Left ventricle myocardium inferior (tissue), 1 donor: ENCODE measurements at regions not wholly inside any gene's neighbourhood (a gene's known extent, or its start where the extent isn't known, plus 50 kb on each side); places are given as distances from the start of the nearest gene placed in this dataset.

Source experiments
- DNase-seq: peaks from one replicate; pipeline ENCODE4 v3.0.0-alpha.2; 2020
- H3K27ac ChIP-seq: fragments of 200-600 bp; replicated peaks from 2 replicates; pipeline ENCODE4 v1.8.0; 2021
- H3K27me3 ChIP-seq: fragments of 200-600 bp; 2 replicates; pipeline ENCODE4 v1.8.0; 2021; ENCODE audit warnings: low read depth
- H3K36me3 ChIP-seq: fragments of 200-600 bp; 2 replicates; pipeline ENCODE4 v1.8.0; 2021
- H3K4me1 ChIP-seq: fragments of 200-600 bp; 2 replicates; pipeline ENCODE4 v1.8.0; 2021
- H3K4me3 ChIP-seq: fragments of 200-600 bp; 2 replicates; pipeline ENCODE4 v1.8.0; 2021; ENCODE audit warnings: mild to moderate bottlenecking, moderate library complexity
- H3K9me3 ChIP-seq: fragments of 200-600 bp; replicated peaks from 2 replicates; pipeline ENCODE4 v1.8.0; 2021
- CTCF ChIP-seq: fragments of 200-600 bp; IDR thresholded peaks from 2 replicates; pipeline ENCODE4 v1.8.0; 2021; ENCODE audit warnings: antibody characterized with exemption, mild to moderate bottlenecking, borderline replicate concordance
- intact Hi-C: fragments of 100-400 bp; cut with micrococcal nuclease; formaldehyde crosslinking; loops from one replicate; pipeline ENCODE4 v1.11.0; 2022
- donor health status: DM: no; HTN: yes; CAD: no; lungs with severe emphysema.

DNA sequence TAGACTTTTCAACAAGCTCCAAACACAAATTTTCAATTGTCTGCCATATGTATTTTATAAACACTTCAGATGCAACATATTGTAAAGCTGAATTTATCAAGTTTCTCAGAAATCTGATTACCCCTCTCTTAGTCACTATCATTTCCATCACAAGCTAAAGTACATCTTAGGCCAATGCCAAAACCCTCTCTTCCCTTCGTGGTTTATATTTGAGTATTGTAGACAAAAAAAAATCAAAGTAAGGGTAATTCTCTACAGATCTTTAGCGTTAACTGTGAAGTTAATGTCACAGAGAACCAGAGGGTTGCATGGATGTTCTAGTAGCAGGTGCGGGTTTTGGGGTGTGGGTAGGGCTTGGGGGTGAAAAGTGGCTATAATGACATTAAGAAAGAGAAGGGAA lies 387.7 kb upstream of the PTGER4 start:
- no peak for DNase-seq
- H3K27me3 ChIP-seq, result no peaks in the 10 kb centered on the region
- TF ChIP-seq CTCF, result no peak
- H3K4me3 ChIP-seq, result no peak overlapping the region
- intact Hi-C loops, result no loop called here
- no peaks in the 10 kb centered on the region for H3K9me3 ChIP-seq
- no peaks in the 10 kb centered on the region for H3K36me3 ChIP-seq
- H3K27ac ChIP-seq, result no peak overlapping the region
- H3K4me1 ChIP-seq, result no peaks in the 10 kb centered on the region

- Histone ChIP-seq H3K4me1 (no peaks in the 10 kb centered on the region), H3K27ac (no peak overlapping the region), H3K36me3 (no peaks in the 10 kb centered on the region), H3K9me3 (no peaks in the 10 kb centered on the region), H3K4me3 (no peak overlapping the region), H3K27me3 (no peaks in the 10 kb centered on the region)
- DNase-seq, result no peak
- intact Hi-C loops, result no loop called here
- no peak for TF ChIP-seq CTCF
These were observed 388.4 kb upstream of the PTGER4 start for GRCh38 chr5:40291338-40291737.

- TF ChIP-seq CTCF, result no peak
These were observed 390.8 kb upstream of the PTGER4 start for GRCh38 chr5:40288800-40289485.

DNA sequence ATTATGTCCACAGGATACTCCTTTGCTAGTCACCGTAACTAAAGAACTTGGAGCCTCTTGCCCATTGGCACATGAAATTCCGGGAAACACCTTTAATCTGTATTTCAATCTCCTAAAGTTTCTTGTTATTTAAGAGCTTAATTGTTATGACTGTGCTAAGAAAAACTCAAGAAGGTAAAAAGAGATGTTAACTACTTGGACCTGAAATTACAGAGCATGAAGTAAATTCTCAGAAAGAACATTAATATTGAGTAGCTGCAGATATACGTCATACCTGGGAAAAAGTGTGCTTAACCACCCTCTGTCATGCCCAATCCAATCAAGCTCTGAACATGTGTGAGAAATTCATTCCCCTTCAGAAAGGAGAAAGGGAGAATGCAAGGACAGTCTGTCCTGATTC lies 394.9 kb upstream of the PTGER4 start:
- H3K27me3 ChIP-seq, result no peaks in the 10 kb centered on the region
- intact Hi-C loops, result no loop called here
- H3K4me3 ChIP-seq, result no peak overlapping the region
- H3K27ac ChIP-seq, result no peak overlapping the region
- H3K36me3 ChIP-seq, result no peaks in the 10 kb centered on the region
- TF ChIP-seq CTCF, result no peak
- no peaks in the 10 kb centered on the region for H3K9me3 ChIP-seq
- DNase-seq, result no peak
- H3K4me1 ChIP-seq, result no peaks in the 10 kb centered on the region

More at GRCh38 chr5:40288800-40289485, 390.8 kb upstream of the PTGER4 start:
- no peaks in the 10 kb centered on the region for H3K9me3 ChIP-seq
- H3K27me3 ChIP-seq, result no peaks in the 10 kb centered on the region
- H3K36me3 ChIP-seq, result no peaks in the 10 kb centered on the region
- DNase-seq, result no peak
- H3K27ac ChIP-seq, result no peak overlapping the region
- H3K4me1 ChIP-seq, result no peaks in the 10 kb centered on the region
- intact Hi-C loops, result no loop called here
- H3K4me3 ChIP-seq, result no peak overlapping the region

- Histone ChIP-seq H3K27me3 (no peaks in the 10 kb centered on the region), H3K36me3 (no peaks in the 10 kb centered on the region), H3K9me3 (no peaks in the 10 kb centered on the region), H3K4me1 (no peaks in the 10 kb centered on the region), H3K4me3 (no peak overlapping the region), H3K27ac (no peak overlapping the region)
- no peak for DNase-seq
- no peak for TF ChIP-seq CTCF
- intact Hi-C loops, result no loop called here
These were observed 400.8 kb upstream of the PTGER4 start for GRCh38 chr5:40278881-40279280.
